B cell (primary cell): ENCODE measurements at regions not wholly inside any gene's neighbourhood (a gene's known extent, or its start where the extent isn't known, plus 50 kb on each side); places are given as distances from the start of the nearest gene placed in this dataset.

Experiments used
- ATAC-seq: fragments of 200-7000 bp; cut with Tn5 transposase; one replicate; pipeline ENCODE4 v1.10.0; 2021; ENCODE audit warnings: low read depth, mild to moderate bottlenecking, moderate number of reproducible peaks, moderate library complexity
- CTCF ChIA-PET: fragments of 350-600 bp; sonication (Branson Sonifier 250); formaldehyde crosslinking; loops from one replicate; lab custom pipeline; 2021; ENCODE audit warnings: antibody characterized with exemption, inconsistent platforms; lab: Charles Lee
- POLR2A ChIA-PET: fragments of 350-600 bp; sonication (Branson Sonifier 250); formaldehyde crosslinking; loops from one replicate; lab custom pipeline; 2021; ENCODE audit warnings: antibody characterized with exemption; lab: Charles Lee
- DNase-seq: peaks from one replicate; pipeline ENCODE4 v3.0.0; 2013
- H2AFZ ChIP-seq: 2 replicates; pipeline ENCODE4 v1.6.1; 2012; ENCODE audit warnings: mild to moderate bottlenecking, low read depth, low read length; ENCODE audit not compliant: insufficient read depth, poor library complexity, severe bottlenecking
- H3K27ac ChIP-seq, 2 donors: 1 replicate in 1 of 2; 2 replicates in 1 of 2; pipeline ENCODE4 v1.5.1; 2012 to 2013; ENCODE audit warnings: low read length in 2 of 2, mild to moderate bottlenecking in 2 of 2, moderate library complexity in 1 of 2
- H3K27me3 ChIP-seq, 4 experiments: fragments of 200-600 bp in 1 of 4; sonication (generic) in 1 of 4; replicated peaks in 1 of 4; 1 replicate in 2 of 4; 2 replicates in 2 of 4; pipeline versions ENCODE4 v1.6.1 to v1.7.0; 2013 to 2016; ENCODE audit warnings: low read length in 3 of 4, mild to moderate bottlenecking in 2 of 4, mixed read lengths in 1 of 4, moderate library complexity in 1 of 4; ENCODE audit not compliant: insufficient read depth in 4 of 4, control insufficient read depth in 3 of 4; ENCODE audit errors: control extremely low read depth in 1 of 4
- H3K36me3 ChIP-seq, 2 experiments: replicated peaks in 1 of 2; 1 replicate in 1 of 2; 2 replicates in 1 of 2; pipeline versions ENCODE4 v1.6.1 to v1.7.1; 2013; ENCODE audit warnings: low read length in 1 of 2; ENCODE audit not compliant: insufficient read depth in 2 of 2, control insufficient read depth in 1 of 2; ENCODE audit errors: control extremely low read depth in 1 of 2, extremely low read depth in 1 of 2
- H3K4me1 ChIP-seq, 2 donors: fragments of 200-600 bp in 1 of 2; sonication (generic) in 1 of 2; 1 replicate in 1 of 2; 2 replicates in 1 of 2; pipeline versions ENCODE4 v1.5.1 to v1.6.1; 2013 to 2017; ENCODE audit warnings: low read length in 2 of 2; ENCODE audit not compliant: control insufficient read depth in 2 of 2, insufficient read depth in 2 of 2
- H3K4me2 ChIP-seq: replicated peaks from 2 replicates; pipeline ENCODE3; 2012; ENCODE audit warnings: mild to moderate bottlenecking, low read depth, low read length; ENCODE audit not compliant: poor library complexity, severe bottlenecking
- H3K4me3 ChIP-seq, 5 experiments: fragments of 200-600 bp in 1 of 5; sonication (generic) in 1 of 5; 1 replicate in 3 of 5; 2 replicates in 2 of 5; pipeline versions ENCODE4 v1.5.1 to v1.7.0; 2011 to 2016; ENCODE audit warnings: low read length in 4 of 5, mild to moderate bottlenecking in 4 of 5, low read depth in 2 of 5, control low read depth in 1 of 5, moderate library complexity in 1 of 5; ENCODE audit not compliant: insufficient read depth in 1 of 5; ENCODE audit errors: control extremely low read depth in 1 of 5, extremely low read depth in 1 of 5
- H3K79me2 ChIP-seq: fragments of 200-600 bp; sonication (generic); one replicate; pipeline ENCODE4 v1.6.0; 2016; ENCODE audit warnings: low read length; ENCODE audit not compliant: control insufficient read depth, insufficient read depth
- H3K9ac ChIP-seq: fragments of 200-600 bp; sonication (generic); 2 replicates; pipeline ENCODE4 v1.6.1; 2017; ENCODE audit warnings: mild to moderate bottlenecking, low read length, moderate library complexity
- H3K9me3 ChIP-seq, 3 donors: one replicate each; pipeline versions ENCODE4 v1.6.1 to v1.7.1; 2013; ENCODE audit warnings: low read length in 2 of 3; ENCODE audit not compliant: control insufficient read depth in 2 of 3, insufficient read depth in 1 of 3; ENCODE audit errors: control extremely low read depth in 1 of 3
- H4K20me1 ChIP-seq: 2 replicates; pipeline ENCODE4 v1.6.0; 2012; ENCODE audit warnings: mild to moderate bottlenecking, low read length; ENCODE audit not compliant: insufficient read depth, control insufficient read depth, poor library complexity, severe bottlenecking
- H3K27ac Mint-ChIP-seq: one replicate; pipeline ENCODE4 v1.8.0; 2021; ENCODE audit warnings: mixed read lengths
- H3K27me3 Mint-ChIP-seq: one replicate; pipeline ENCODE4 v1.8.0; 2021; ENCODE audit warnings: mixed read lengths
- H3K4me1 Mint-ChIP-seq: one replicate; pipeline ENCODE4 v1.8.0; 2021; ENCODE audit warnings: mixed read lengths
- H3K4me3 Mint-ChIP-seq: one replicate; pipeline ENCODE4 v1.8.0; 2021; ENCODE audit warnings: mixed read lengths
- H3K9me3 Mint-ChIP-seq: one replicate; pipeline ENCODE4 v1.8.0; 2022; ENCODE audit warnings: mixed read lengths; ENCODE audit not compliant: insufficient read depth
- EZH2 ChIP-seq: IDR thresholded peaks from 2 replicates; pipeline ENCODE4 v1.6.1; 2012; ENCODE audit warnings: borderline replicate concordance, low read depth, mild to moderate bottlenecking, moderate library complexity, low read length; ENCODE audit not compliant: insufficient read depth, poor library complexity, severe bottlenecking
- WGBS: methylation state at CpG from one replicate; pipeline ENCODE4 v1.1.5; 2013; ENCODE audit warnings: missing lambda C conversion rate; ENCODE audit not compliant: insufficient coverage; 5-methylcytosine and 5-hydroxymethylcytosine counted together
- intact Hi-C: fragments of 100-400 bp; cut with micrococcal nuclease; formaldehyde crosslinking; loops from one replicate; pipeline ENCODE4 v1.10.0; 2022
- TF ChIP-seq, protein P1 (sequence below): fragments of 200-600 bp; IDR thresholded peaks from one replicate; pipeline ENCODE4 v1.8.0; 2022; ENCODE audit warnings: antibody characterized with exemption, mild to moderate bottlenecking

DNA sequence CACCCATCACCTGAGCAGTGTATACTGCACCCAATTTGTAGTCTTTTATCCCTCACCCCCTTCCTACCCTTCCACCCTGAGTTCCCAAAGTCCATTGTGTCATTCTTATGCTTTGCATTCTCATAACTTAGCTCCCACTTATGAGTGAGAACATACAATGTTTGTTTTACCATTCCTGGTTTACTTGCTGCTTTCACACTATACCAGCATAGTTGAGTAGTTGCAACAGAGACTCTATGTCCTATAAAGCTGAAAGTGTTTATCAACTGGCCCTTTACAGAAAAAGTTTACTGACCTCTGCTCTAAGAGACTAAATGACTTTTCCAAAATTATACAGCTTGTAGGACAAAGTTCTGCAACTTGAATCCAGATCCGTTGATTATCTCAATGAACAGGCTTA, 61.1 kb upstream of the BLTP1 start:
- Histone ChIP-seq H4K20me1 (no peaks in the 10 kb centered on the region), H2AFZ (no peak overlapping the region), H3K27me3 (peaks cover 0 to 5% (median 0%) of the 10 kb centered on the region in 4 experiments), H3K79me2 (no peaks in the 10 kb centered on the region), H3K36me3 (no peaks in the 10 kb centered on the region), H3K9me3 (no peaks in the 10 kb centered on the region), H3K4me2 (no peak overlapping the region), H3K27ac (no peak overlapping the region), H3K4me1 (no peaks in the 10 kb centered on the region), H3K4me3 (no peak overlapping the region), H3K9ac (no peak overlapping the region)
- Mint-ChIP-seq H3K27me3 (peaks cover 14% of the 10 kb centered on the region), H3K4me3 (no peak overlapping the region), H3K4me1 (no peaks in the 10 kb centered on the region), H3K27ac (no peak overlapping the region), H3K9me3 (no peaks in the 10 kb centered on the region)
- ChIA-PET POLR2A (no interaction called here), CTCF (no interaction called here)
- WGBS, result no CpG with 5 or more reads among the region's 1 CpG
- intact Hi-C loops, result no loop called here
- ATAC-seq (no peak), DNase-seq (no peak)
- TF ChIP-seq, protein P1, sequence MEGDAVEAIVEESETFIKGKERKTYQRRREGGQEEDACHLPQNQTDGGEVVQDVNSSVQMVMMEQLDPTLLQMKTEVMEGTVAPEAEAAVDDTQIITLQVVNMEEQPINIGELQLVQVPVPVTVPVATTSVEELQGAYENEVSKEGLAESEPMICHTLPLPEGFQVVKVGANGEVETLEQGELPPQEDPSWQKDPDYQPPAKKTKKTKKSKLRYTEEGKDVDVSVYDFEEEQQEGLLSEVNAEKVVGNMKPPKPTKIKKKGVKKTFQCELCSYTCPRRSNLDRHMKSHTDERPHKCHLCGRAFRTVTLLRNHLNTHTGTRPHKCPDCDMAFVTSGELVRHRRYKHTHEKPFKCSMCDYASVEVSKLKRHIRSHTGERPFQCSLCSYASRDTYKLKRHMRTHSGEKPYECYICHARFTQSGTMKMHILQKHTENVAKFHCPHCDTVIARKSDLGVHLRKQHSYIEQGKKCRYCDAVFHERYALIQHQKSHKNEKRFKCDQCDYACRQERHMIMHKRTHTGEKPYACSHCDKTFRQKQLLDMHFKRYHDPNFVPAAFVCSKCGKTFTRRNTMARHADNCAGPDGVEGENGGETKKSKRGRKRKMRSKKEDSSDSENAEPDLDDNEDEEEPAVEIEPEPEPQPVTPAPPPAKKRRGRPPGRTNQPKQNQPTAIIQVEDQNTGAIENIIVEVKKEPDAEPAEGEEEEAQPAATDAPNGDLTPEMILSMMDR, result no peak
- TF ChIP-seq EZH2, result no peak

DNA sequence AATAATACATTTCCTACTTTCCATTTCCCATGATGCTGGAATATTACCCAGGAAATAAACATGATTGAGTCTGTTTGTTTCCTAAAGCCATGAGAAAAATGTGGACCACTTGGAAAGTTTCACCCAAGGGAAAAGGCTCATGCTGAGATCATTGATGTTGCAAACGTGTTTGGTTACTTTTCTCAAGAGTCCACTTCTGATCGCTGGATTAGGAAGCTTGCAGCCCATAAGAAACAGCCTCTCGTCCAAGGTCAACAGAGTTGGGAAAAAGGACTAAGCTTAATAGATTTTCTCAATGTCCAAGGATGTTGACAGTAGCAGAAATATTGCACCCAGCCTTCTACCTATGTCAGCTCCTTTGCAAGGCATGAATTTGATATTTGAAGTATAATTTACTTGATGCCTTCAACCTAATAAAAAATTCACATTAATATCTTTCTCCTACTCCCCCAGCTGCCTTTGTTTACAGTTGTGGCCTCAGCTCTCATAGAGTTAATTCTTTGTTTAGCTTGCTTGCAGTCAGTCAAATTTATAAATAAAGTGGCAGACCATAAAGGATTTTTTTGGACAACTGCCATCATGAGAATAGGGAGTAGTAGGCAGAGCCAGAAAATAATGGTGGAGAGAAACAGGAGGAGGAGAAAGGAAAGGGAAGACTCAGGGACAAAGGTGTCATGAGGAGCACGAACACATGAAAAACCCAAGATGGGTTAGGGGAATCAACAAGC, 65.6 kb upstream of the BLTP1 start:
- ChIA-PET POLR2A (no interaction called here), CTCF (no interaction called here)
- Histone ChIP-seq H4K20me1 (no peaks in the 10 kb centered on the region), H3K27ac (no peak overlapping the region), H3K36me3 (no peaks in the 10 kb centered on the region), H3K9ac (no peak overlapping the region), H3K4me1 (no peaks in the 10 kb centered on the region), H3K4me3 (no peak overlapping the region), H3K4me2 (no peak overlapping the region), H3K9me3 (no peaks in the 10 kb centered on the region), H3K79me2 (no peaks in the 10 kb centered on the region), H3K27me3 (no peaks in the 10 kb centered on the region), H2AFZ (no peak overlapping the region)
- Mint-ChIP-seq H3K4me1 (no peaks in the 10 kb centered on the region), H3K9me3 (no peaks in the 10 kb centered on the region), H3K4me3 (no peak overlapping the region), H3K27ac (no peak overlapping the region), H3K27me3 (peaks cover 11% of the 10 kb centered on the region)
- no peak for TF ChIP-seq EZH2
- TF ChIP-seq, protein P1, result no peak
- ATAC-seq, result no peak
- intact Hi-C loops, result no loop called here
- 70% methylated on average over 2 of the region's 4 CpGs for WGBS
- DNase-seq, result no peak
